Neural cell (in vitro differentiated cells): ENCODE measurements at regions not wholly inside any gene's neighbourhood (a gene's known extent, or its start where the extent isn't known, plus 50 kb on each side); places are given as distances from the start of the nearest gene placed in this dataset.

Experiments
- H2AFZ ChIP-seq: fragments of 200-600, 300-800 bp; sonication (generic), shearing (Covaris generic); 2 replicates; pipeline ENCODE4 v1.6.0; 2014; ENCODE audit warnings: low read depth, mild to moderate bottlenecking, antibody characterized with exemption, low read length, moderate library complexity
- H3F3A ChIP-seq: fragments of 200-600 bp; shearing (Covaris generic); 2 replicates; pipeline ENCODE4 v1.6.1; 2016; ENCODE audit warnings: mild to moderate bottlenecking, moderate library complexity, mixed read lengths, antibody characterized with exemption, low read length; ENCODE audit not compliant: insufficient read depth, poor library complexity, severe bottlenecking
- H3K27ac ChIP-seq: fragments of 200-600, 300-800 bp; sonication (generic), shearing (Covaris generic); 2 replicates; pipeline ENCODE4 v1.5.1; 2014; ENCODE audit warnings: mild to moderate bottlenecking, low read length, moderate library complexity
- H3K27me3 ChIP-seq: fragments of 300-800, 200-600 bp; sonication (generic), shearing (Covaris generic); 2 replicates; pipeline ENCODE4 v1.6.0; 2014; ENCODE audit warnings: mild to moderate bottlenecking, low read depth, low read length, moderate library complexity; ENCODE audit not compliant: insufficient read depth
- H3K36me3 ChIP-seq: fragments of 300-800, 200-600 bp; sonication (generic), shearing (Covaris generic); 2 replicates; pipeline ENCODE4 v1.5.1; 2014; ENCODE audit warnings: mild to moderate bottlenecking, antibody characterized with exemption, low read length, moderate library complexity; ENCODE audit not compliant: insufficient read depth
- H3K4me2 ChIP-seq: fragments of 300-800, 200-600 bp; sonication (generic), shearing (Covaris generic); 2 replicates; pipeline ENCODE4 v1.6.0; 2014; ENCODE audit warnings: mild to moderate bottlenecking, low read length
- H3K4me3 ChIP-seq: fragments of 300-800, 200-600 bp; sonication (generic), shearing (Covaris generic); 2 replicates; pipeline ENCODE4 v1.5.1; 2014; ENCODE audit warnings: mild to moderate bottlenecking, low read length, moderate library complexity
- H3K79me2 ChIP-seq: fragments of 200-600 bp; shearing (Covaris generic); replicated peaks from 2 replicates; pipeline ENCODE4 v1.6.0; 2014; ENCODE audit warnings: mild to moderate bottlenecking, low read length, moderate library complexity; ENCODE audit not compliant: insufficient read depth
- H3K9ac ChIP-seq: fragments of 300-800, 200-600 bp; sonication (generic), shearing (Covaris generic); 2 replicates; pipeline ENCODE4 v1.6.1; 2016; ENCODE audit warnings: mild to moderate bottlenecking, low read length, mixed read lengths
- H3K9me2 ChIP-seq: fragments of 200-600 bp; shearing (Covaris generic); 2 replicates; pipeline ENCODE4 v1.6.1; 2016; ENCODE audit warnings: mild to moderate bottlenecking, low read length, mixed read lengths; ENCODE audit not compliant: insufficient read depth
- H3K9me3 ChIP-seq: fragments of 200-600, 300-800 bp; sonication (generic), shearing (Covaris generic); 2 replicates; pipeline ENCODE4 v1.6.1; 2016; ENCODE audit warnings: mild to moderate bottlenecking, mixed run types, low read length, moderate library complexity, mixed read lengths
- H4K20me1 ChIP-seq: fragments of 200-600 bp; shearing (Covaris generic); 2 replicates; pipeline ENCODE4 v1.6.1; 2016; ENCODE audit warnings: mild to moderate bottlenecking, mixed run types; ENCODE audit not compliant: insufficient read depth
- EP300 ChIP-seq: fragments of 450-650 bp; conservative IDR thresholded peaks from 2 replicates; pipeline ENCODE4 v1.6.1; 2014; ENCODE audit warnings: antibody characterized with exemption, mild to moderate bottlenecking, moderate library complexity; ENCODE audit not compliant: poor library complexity, severe bottlenecking
- EZH2 ChIP-seq: fragments of 200-600, 300-800 bp; shearing (Covaris generic), sonication (generic); IDR thresholded peaks from 2 replicates; pipeline ENCODE4 v1.6.1; 2014; ENCODE audit warnings: antibody characterized with exemption, low read length, borderline replicate concordance, mild to moderate bottlenecking; ENCODE audit not compliant: insufficient read depth, poor library complexity, severe bottlenecking
- MXI1 ChIP-seq: fragments of 450-650 bp; conservative IDR thresholded peaks from 2 replicates; pipeline ENCODE4 v1.6.1; 2014; ENCODE audit warnings: antibody characterized with exemption, mild to moderate bottlenecking; ENCODE audit not compliant: poor library complexity, severe bottlenecking
- POLR2AphosphoS5 ChIP-seq: IDR thresholded peaks from 2 replicates; pipeline ENCODE4 v1.6.1; 2012
- RAD21 ChIP-seq: fragments of 450-650 bp; conservative IDR thresholded peaks from 2 replicates; pipeline ENCODE4 v1.6.1; 2014; ENCODE audit warnings: antibody characterized with exemption, mild to moderate bottlenecking, moderate library complexity
- REST ChIP-seq: IDR thresholded peaks from 2 replicates; pipeline ENCODE4 v1.6.1; 2012; ENCODE audit warnings: borderline replicate concordance
- SMC3 ChIP-seq: fragments of 450-650 bp; conservative IDR thresholded peaks from 2 replicates; pipeline ENCODE4 v1.6.1; 2014; ENCODE audit warnings: antibody characterized with exemption, mild to moderate bottlenecking, moderate library complexity; ENCODE audit not compliant: poor library complexity
- TAF1 ChIP-seq: IDR thresholded peaks from 2 replicates; pipeline ENCODE4 v1.6.1; 2012; ENCODE audit warnings: low read depth
- TF ChIP-seq, protein P1 (sequence below): fragments of 450-650 bp; IDR thresholded peaks from 2 replicates; pipeline ENCODE4 v1.5.1; 2014; ENCODE audit warnings: antibody characterized with exemption, mild to moderate bottlenecking, moderate library complexity; ENCODE audit not compliant: poor library complexity, severe bottlenecking

- Histone ChIP-seq H3K9ac (no peak overlapping the region), H3F3A (no peaks in the 10 kb centered on the region), H3K4me2 (no peak overlapping the region), H3K9me2 (no peaks in the 10 kb centered on the region), H3K9me3 (no peaks in the 10 kb centered on the region), H2AFZ (no peak overlapping the region), H3K4me3 (no peak overlapping the region), H4K20me1 (no peaks in the 10 kb centered on the region), H3K27ac (no peak overlapping the region), H3K79me2 (no peaks in the 10 kb centered on the region), H3K36me3 (no peaks in the 10 kb centered on the region), H3K27me3 (no peaks in the 10 kb centered on the region)
- TF ChIP-seq EP300 (no peak), SMC3 (no peak), EZH2 (no peak), POLR2AphosphoS5 (no peak), REST (no peak), TAF1 (no peak), RAD21 (no peak), MXI1 (no peak)
- TF ChIP-seq, protein P1, sequence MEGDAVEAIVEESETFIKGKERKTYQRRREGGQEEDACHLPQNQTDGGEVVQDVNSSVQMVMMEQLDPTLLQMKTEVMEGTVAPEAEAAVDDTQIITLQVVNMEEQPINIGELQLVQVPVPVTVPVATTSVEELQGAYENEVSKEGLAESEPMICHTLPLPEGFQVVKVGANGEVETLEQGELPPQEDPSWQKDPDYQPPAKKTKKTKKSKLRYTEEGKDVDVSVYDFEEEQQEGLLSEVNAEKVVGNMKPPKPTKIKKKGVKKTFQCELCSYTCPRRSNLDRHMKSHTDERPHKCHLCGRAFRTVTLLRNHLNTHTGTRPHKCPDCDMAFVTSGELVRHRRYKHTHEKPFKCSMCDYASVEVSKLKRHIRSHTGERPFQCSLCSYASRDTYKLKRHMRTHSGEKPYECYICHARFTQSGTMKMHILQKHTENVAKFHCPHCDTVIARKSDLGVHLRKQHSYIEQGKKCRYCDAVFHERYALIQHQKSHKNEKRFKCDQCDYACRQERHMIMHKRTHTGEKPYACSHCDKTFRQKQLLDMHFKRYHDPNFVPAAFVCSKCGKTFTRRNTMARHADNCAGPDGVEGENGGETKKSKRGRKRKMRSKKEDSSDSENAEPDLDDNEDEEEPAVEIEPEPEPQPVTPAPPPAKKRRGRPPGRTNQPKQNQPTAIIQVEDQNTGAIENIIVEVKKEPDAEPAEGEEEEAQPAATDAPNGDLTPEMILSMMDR, result no peak
Measured at GRCh38 chr11:90779098-90779497, 556.2 kb upstream of the CHORDC1 start.

DNA sequence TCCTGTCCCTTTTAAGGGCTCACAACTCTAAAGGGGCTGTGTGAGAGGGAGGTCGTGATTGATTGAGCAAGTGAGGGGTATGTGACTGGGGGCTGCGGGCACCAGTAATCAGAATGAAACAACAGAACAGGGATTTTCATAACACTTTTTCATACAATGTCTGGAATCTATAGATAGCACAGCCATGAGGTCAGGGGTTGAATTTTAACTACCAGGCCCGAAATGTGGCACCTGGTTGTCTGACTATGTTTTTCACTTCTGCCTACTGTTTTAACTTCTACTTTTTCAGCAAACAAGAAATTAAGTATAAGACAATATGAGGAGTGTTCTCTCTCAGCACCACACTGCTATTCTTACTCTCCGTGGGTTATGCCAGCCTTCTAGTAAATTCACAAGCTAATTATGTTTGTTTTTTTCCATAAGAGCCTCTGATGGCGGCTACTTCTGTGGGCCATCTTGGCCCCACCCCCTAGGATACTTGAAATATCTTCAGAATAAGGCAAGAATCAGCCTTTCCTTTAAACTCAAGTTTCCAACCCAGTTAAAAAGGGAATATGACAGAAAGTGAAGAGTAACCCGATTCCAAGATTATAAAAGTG is 552.8 kb upstream of the CHORDC1 start:
- H3K9me3 ChIP-seq, result no peaks in the 10 kb centered on the region
- H3K9ac ChIP-seq, result no peak overlapping the region
- H4K20me1 ChIP-seq, result no peaks in the 10 kb centered on the region
- no peaks in the 10 kb centered on the region for H3K9me2 ChIP-seq
- no peak overlapping the region for H3K4me3 ChIP-seq
- no peaks in the 10 kb centered on the region for H3F3A ChIP-seq
- H3K27ac ChIP-seq, result no peak overlapping the region
- TF ChIP-seq TAF1 (no peak), MXI1 (no peak), EP300 (no peak), REST (no peak), RAD21 (no peak), EZH2 (no peak), POLR2AphosphoS5 (no peak), SMC3 (no peak)
- TF ChIP-seq, protein P1, result no peak
- no peak overlapping the region for H3K4me2 ChIP-seq
- no peak overlapping the region for H2AFZ ChIP-seq
- no peaks in the 10 kb centered on the region for H3K79me2 ChIP-seq
- H3K27me3 ChIP-seq, result no peaks in the 10 kb centered on the region
- H3K36me3 ChIP-seq, result no peaks in the 10 kb centered on the region
